NT2/D1 (cell line): ENCODE measurements at regions not wholly inside any gene's neighbourhood (a gene's known extent, or its start where the extent isn't known, plus 50 kb on each side); places are given as distances from the start of the nearest gene placed in this dataset.

Experiments
- SUZ12 ChIP-seq: IDR thresholded peaks from 2 replicates; pipeline ENCODE4 v1.6.1; 2011; ENCODE audit not compliant: insufficient read length, insufficient read depth; ENCODE audit errors: extremely low read depth
- YY1 ChIP-seq: IDR thresholded peaks from 2 replicates; pipeline ENCODE4 v1.6.1; 2011; ENCODE audit not compliant: insufficient read length, insufficient read depth

DNA sequence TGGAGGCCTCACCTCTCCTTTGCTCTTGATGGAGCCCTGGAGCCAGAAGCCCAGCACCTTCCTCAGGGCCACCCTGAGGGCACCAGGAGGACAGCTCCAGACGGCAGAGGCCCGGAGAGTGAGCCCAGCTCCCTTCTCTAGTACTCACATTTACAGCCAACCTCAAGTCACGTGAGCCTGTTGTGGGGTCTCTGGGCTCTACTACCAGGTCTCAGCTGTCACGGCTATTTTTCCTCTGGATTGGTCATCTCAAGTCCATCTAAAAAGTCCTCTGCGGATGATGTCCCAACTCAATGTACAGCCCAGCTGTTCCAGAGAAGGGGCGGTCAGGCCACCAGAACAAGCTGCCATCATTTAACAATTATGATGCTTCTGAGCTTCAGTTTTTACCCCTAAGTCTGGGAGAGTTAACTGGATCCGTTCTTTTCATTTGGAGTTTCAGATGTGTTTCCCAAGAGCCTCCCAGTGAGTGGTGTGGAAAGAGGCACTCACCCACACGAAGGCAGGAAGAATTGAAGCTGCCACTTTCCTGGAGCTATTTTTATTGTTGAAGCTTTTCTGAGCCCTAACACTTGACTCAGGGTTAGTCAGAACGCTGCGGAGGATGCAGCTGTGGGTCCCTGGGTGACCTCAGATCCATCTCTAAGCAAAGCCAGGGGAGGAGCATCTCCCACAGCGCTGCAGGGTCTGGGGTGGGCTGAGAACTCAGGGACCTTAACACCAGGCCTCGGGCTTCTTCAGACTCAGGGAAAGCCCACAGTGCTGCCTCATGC, 143.5 kb upstream of the UBL3 start:
- TF ChIP-seq YY1 (no peak), SUZ12 (no peak)
